GM18909 (cell line): ENCODE measurements at regions not wholly inside any gene's neighbourhood (a gene's known extent, or its start where the extent isn't known, plus 50 kb on each side); places are given as distances from the start of the nearest gene placed in this dataset.

Source experiments
- ATAC-seq: cut with Tn5 transposase; IDR thresholded peaks from one replicate; pipeline ENCODE4 v1.9.1; 2021; ENCODE audit warnings: mild to moderate bottlenecking; ENCODE audit not compliant: unreplicated experiment, poor library complexity

- ATAC-seq, result no peak
These were observed 356.5 kb downstream of the CDH9 start for GRCh38 chr5:26681861-26682260.

DNA sequence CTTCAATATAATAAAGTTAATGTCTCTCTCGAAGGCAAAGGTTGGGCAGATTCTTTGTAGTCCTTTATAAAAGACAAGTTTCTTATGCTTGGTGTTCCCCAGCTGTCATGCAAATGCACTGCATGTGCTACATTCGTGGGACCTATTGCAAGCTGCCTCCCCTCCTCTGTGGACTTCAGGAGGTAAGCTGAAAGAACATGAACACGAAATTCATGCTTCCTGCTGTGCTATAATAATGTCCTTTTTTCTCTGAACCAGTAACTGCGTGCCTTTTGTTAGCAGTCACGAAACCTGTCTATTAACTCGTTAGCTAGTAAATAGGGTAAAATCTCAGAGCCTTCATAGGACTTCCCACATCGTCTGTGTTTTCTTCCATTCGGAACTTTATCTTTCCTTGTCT lies 363.5 kb downstream of the CDH9 start:
- ATAC-seq, result no peak

DNA sequence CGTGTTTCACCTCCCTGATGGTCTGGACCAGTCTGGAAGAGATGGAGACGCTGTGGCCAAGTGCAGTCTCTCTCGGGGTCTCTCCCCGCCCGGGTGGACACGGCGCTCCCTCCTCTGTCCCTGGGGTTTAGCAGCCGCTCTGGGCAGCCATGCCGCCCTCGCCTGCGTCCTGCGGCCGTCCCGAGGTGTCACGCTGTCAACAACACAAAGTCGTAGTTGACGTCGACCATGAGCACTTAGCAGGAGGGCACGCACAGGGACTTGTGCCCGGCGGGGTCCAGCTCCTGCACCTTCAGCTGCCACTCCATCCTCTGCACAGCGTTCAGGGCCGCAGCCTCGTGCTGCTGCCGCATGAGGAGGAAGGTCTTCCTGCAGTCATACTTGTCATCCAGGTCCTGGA lies 368.9 kb downstream of the CDH9 start:
- ATAC-seq, result no peak

DNA sequence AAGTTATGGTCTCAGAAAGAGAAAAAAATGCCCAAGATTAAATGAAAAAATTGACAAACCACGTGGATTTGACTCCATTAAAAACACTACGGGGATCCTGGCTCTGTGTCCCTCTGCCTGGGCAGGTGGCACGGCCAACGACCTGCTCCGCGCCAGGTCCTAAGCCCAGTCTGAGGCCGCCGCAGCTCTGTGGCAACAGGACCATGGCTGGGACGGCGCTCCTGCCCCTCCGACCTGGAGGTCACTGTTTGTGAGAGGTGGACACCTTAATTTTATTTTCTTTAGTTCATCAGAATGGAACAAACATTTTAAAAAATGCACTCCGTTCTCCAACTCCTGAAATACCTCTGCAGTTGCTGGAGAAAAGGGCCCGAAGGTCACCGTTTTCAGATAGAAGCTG lies 369.4 kb downstream of the CDH9 start:
- ATAC-seq, result no peak

DNA sequence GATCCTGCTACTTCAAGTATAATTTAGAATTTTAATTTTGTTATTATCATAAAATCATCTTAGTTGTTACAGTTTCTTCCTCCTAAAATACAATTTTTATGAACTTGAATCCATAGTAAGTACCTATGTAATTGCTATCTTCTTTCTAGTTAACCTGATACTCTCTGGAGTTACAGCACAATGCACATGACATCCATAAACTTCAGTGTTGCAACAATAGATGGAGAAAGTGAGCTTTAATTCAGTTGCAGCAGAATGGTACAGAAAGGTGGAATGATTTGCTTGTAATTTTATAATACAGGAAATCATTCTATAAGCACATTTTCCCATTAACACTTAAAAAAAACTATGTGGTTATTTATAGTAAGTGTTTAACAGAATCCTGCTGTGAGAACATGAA lies 372.0 kb downstream of the CDH9 start:
- no peak for ATAC-seq

DNA sequence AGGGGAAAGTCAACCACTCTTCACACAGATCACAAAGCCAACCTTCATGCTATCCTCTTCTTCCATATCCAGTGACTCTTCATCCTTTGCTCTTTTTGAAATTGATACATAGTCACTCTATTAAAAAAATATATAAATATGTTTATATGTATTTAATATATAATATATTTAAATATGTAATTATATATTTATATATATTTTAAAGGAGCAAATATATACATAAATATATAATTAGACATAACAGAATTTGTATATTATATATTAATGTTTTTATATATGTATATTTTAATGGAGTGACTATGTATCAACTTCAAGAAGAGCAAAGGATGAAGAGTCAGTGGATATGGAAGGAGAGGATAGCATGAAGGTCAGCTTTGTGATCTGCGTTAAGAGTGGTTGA lies 374.9 kb downstream of the CDH9 start:
- ATAC-seq, result no peak

GRCh38 chr5:26662806-26663360 lies 375.5 kb downstream of the CDH9 start:
- ATAC-seq, result no peak

GRCh38 chr5:26660116-26660515 lies 378.3 kb downstream of the CDH9 start:
- no peak for ATAC-seq

DNA sequence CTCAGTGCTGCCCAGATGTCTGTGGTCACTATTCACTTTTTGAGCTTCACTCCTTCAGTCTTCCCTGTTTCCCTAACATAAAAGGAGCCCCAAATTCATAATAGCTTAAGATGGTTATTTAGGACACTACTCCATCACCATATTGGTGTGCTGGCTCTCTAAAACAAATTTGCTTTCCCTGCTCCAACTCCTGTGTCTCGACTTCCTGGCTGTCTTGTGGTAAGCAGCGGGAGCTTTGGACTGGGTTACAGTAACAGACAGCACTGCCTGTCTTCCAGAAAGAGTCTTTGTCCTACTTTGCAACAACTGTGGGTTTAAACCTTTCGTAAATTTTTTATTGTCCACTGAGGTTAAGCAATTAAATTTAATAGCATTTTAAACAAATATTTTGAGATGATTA lies 389.4 kb downstream of the CDH9 start:
- no peak for ATAC-seq

- no peak for ATAC-seq
These were observed 390.6 kb downstream of the CDH9 start for GRCh38 chr5:26647781-26648180.

DNA sequence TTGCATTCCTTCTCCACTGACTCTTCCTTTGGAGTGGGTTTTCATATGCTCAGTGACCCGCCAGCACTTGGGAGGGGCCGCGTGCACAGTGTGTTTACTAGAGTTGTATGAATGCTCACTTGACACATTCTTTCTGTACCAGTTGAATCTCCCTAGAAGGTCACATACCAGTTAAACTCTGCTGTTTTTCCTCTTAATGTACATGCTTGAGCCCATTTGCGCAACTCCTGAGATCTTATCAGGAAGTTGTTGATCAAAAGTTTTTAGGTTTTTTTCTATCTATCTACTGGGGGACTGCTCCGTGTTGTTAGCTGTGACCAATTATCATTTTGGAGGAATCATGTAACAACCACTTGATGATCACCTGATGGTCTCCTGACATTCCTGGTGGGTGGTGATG lies 392.7 kb downstream of the CDH9 start:
- no peak for ATAC-seq

DNA sequence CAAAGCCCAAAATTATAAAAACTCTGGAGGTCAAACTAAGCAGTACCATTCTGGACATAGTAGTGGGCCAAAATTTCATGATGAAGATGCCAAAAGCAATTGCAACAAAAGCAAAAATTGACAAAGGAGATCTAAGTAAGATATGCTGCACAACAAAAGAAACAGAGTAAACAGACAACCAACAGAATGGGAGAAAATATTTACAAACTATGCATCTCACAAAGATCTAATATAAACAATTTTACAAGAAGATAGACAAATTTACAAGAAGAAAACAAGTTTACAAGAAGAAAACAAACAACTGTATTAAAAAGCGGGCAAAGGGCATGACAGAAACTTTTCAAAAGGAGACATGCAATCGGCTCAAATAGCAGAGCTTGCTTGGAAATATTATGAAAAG lies 396.9 kb downstream of the CDH9 start:
- ATAC-seq, result no peak

DNA sequence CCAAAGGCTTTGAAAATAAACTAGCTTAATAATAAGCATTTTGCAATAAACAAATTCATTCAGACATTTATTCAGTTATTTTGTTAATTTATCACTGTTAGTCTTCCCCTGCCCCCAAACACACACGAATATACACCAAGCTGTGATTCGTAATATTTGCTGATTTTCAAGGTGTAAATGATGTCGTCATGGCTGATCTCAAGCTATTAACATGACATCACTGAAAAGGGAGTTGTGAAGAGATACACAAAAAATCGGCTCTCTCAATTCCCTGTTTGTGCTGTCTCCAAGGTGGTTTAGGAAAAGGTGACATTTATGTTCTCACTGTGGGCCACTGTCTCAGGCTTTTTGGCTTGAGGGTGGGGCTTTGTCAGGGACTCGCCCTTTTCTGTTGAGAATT lies 413.3 kb downstream of the CDH9 start:
- ATAC-seq, result no peak

GRCh38 chr5:26622947-26623346 lies 415.4 kb downstream of the CDH9 start:
- no peak for ATAC-seq

DNA sequence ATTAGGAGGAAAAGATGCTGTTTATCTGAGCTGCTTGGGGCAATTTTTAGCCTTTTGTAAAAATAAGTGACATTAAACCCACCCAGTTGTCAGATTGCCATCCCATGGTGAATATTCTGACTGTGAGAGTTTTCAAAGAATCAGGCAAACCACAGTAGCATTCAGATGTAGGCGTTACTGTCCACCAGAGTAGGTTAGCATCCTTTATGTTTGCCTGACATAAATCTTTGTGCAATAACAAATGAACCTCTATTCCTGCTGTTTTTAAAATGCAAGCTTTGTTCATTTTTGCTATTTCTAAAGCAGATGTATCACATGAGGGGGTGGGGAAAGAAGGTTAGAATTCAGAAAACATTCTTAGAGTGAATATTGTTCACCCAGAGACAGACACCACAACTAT lies 427.8 kb downstream of the CDH9 start:
- ATAC-seq, result no peak

DNA sequence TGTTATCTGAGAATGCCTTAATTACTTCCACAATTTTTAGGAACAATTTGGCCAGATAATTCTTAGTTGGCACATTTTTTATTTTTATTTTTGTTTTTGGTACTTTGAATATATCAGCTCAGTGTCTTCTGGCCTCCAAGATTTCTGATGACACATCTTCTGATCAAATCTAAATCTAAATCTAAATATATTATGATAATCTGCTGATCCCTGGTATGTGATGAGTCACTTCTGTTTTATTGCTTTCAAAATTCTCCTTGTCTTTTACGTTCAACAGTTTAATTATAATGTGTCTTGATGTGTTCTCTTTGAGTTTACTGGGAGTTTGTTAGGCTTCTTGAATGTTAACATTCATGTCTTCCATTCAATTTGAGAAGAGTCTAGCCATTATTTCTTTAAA lies 436.8 kb downstream of the CDH9 start:
- no peak for ATAC-seq

- ATAC-seq, result no peak
These were observed 455.9 kb downstream of the CDH9 start for GRCh38 chr5:26582350-26583045.

GRCh38 chr5:26579712-26580111 lies 458.7 kb downstream of the CDH9 start:
- no peak for ATAC-seq

DNA sequence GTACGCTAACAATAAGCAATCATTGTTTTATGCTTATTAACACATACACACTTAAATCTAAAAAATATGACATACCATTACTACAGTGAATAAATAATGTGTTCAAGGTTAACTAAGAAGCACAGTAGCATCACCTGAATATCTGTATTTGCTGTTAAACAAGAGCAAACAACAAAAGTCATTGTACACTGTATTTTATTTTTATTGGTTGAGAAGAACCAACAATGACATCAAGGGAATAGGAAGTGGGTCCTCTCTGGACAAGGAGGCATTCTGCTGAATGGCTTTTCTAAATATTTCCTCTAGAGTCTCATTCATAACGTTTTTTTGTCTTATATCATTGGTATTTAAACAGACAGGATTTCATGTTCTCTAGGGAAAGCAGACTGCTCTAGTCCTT lies 460.4 kb downstream of the CDH9 start:
- no peak for ATAC-seq

- no peak for ATAC-seq
These were observed 465.9 kb downstream of the CDH9 start for GRCh38 chr5:26572480-26572879.

- ATAC-seq, result no peak
These were observed 468.5 kb downstream of the CDH9 start for GRCh38 chr5:26569929-26570258.

- ATAC-seq, result no peak
These were observed 469.0 kb downstream of the CDH9 start for GRCh38 chr5:26569241-26569928.
